ENCODE measurements at regions not wholly inside any gene's neighbourhood (a gene's known extent, or its start where the extent isn't known, plus 50 kb on each side); places are given as distances from the start of the nearest gene placed in this dataset.

- DNase-seq (ENCODE audit: extremely low read depth, low read depth), result no peak
Measured at GRCh38 chr1:34406833-34407539, 230.3 kb downstream of the C1orf94 start.

- no peak for DNase-seq (ENCODE audit: extremely low read depth, low read depth)
Measured at GRCh38 chr1:34408011-34408410, 231.3 kb downstream of the C1orf94 start.

DNA sequence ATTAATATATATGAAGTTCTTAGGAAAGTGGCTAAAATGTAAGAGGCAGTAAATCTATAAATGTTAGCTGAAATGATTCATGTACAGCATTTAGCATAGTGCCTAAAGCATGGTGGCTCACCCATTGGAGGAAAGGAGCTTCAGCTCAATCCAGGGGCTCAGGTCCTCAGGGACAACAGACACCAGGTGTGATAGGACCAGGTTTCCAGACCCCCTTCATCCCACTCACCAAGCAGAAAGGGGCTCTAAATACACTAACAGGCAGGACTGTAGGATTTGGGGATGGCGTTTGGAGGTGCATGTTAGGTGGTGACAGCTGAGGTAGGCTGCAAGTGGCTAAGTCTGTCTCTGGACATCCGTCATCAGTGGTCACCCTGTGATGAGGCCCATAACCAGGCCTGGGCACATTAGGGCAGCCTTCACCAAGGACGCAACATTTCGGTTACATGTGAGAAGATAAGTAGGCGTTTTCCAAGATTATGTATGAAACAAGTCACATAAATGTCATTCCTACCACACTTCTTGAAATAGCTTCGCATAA, 233.1 kb downstream of the C1orf94 start:
- DNase-seq (ENCODE audit: extremely low read depth, low read depth), result no peak

- DNase-seq (ENCODE audit: extremely low read depth, low read depth), result no peak
Measured at GRCh38 chr1:34412598-34413370, 236.1 kb downstream of the C1orf94 start.

- no peak for DNase-seq (ENCODE audit: extremely low read depth, low read depth)
Measured at GRCh38 chr1:34415140-34415539, 238.4 kb downstream of the C1orf94 start.

DNA sequence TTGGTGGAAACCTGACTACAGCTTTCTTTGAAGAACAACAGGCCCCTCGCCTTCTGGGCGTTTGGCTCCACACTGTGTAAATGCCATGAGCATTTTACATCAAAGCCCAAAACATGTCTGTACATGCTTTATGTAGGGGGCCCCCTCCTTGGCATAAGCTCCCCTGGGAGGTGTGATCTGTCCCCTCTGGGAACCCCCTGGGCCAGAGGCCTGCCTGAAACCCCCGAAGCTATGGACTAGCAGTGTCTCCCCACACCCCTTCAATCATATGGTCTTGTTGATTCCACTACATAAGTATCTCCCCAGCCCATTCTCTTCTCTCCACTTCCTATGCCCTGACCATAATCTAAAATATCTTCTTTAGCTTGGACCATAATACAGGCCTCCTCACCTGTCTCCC, 241.5 kb downstream of the C1orf94 start:
- DNase-seq (ENCODE audit: extremely low read depth, low read depth), result no peak

- DNase-seq (ENCODE audit: extremely low read depth, low read depth), result no peak
Measured at GRCh38 chr1:34419663-34420136, 243.0 kb downstream of the C1orf94 start.

DNA sequence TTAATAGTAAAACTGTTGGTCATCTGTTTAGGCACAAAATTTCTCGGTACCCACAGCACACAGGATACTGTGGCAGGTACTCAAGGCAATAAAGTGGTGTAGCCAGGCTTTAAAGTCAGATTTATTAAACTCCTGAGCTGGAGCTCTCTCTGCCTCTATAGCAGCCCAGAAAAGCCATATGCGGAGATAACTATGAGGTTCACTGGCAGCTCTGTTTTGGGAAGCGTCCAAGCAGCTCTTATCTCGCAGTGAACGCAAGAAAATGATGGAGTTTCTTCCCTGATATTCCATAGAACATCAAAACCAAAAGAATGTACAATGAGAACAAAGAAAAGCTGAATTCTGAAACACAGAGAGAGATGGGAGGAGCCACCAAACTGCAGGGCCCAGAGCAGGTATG, 248.3 kb downstream of the C1orf94 start:
- DNase-seq (ENCODE audit: extremely low read depth, low read depth), result no peak

GRCh38 chr1:34425785-34426184, 249.1 kb downstream of the C1orf94 start:
- DNase-seq (ENCODE audit: extremely low read depth, low read depth), result no peak

DNA sequence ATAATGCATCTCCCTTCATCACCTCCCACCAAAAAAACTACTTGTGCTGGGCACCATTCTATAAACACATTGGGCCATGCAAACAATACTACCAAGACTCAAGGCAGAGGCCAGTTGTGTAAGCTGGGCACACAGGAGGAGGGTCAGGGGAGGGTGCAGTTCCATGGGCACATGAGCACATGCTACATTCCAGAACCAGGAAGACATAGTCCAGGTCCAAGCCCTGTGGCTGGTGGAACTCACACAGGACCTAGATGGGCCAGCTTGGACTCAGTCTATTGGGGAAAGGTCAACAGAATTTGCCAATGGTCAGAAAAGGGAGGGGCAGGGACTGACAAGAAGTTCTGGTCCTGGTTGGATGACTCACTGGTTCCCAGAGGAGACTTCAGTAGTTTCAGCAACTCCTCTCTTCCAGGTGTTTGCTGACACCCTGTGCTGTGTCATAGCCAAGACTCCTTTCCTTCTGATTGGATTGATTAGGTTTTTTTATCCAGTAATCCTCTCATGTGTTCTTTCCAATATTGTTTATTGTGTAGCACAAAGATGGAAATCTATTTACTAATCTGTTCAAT, 249.7 kb downstream of the C1orf94 start:
- no peak for DNase-seq (ENCODE audit: extremely low read depth, low read depth)

GRCh38 chr1:34427170-34427569, 250.5 kb downstream of the C1orf94 start:
- DNase-seq (ENCODE audit: extremely low read depth, low read depth), result no peak

DNA sequence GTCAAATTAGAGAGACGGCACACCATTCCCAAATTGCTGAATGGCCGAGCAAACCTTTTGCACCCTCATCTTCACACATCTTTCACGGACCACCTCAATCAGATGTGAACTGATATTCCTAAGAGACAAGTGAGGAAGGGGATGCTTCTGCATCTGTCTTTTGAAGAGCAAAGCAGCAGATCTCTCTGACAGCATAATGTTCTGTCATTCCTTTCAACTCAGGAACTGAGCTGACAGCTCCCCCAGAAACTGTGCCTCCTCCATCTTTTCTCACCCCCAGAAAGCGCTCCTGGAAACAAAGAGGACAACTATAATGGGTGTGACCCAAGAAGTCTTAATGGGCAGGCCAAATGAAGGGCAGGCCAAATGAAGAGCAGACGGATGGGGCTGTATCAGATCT, 256.4 kb downstream of the C1orf94 start:
- no peak for DNase-seq (ENCODE audit: extremely low read depth, low read depth)

DNA sequence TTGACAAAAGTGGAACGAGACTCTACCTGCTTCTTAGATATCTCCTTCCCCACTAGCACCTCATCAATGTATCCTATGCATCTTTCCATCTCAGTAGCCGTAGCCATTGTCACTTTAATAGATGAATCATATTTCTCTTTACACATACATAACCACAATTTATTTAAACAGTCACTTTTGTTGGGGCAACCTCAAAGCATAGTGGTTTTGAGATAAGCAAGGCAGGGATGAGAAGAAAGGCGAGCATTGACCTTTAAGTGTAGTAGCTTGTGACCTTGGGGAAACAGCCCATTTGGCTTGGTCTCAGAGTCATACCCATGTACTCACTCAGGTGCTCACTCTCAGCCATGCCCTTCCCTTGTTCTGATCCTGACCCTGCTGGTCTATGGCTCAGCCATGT, 260.1 kb downstream of the C1orf94 start:
- no peak for DNase-seq (ENCODE audit: extremely low read depth, low read depth)

- no peak for DNase-seq (ENCODE audit: extremely low read depth, low read depth)
Measured at GRCh38 chr1:34441259-34442069, 264.8 kb downstream of the C1orf94 start.

DNA sequence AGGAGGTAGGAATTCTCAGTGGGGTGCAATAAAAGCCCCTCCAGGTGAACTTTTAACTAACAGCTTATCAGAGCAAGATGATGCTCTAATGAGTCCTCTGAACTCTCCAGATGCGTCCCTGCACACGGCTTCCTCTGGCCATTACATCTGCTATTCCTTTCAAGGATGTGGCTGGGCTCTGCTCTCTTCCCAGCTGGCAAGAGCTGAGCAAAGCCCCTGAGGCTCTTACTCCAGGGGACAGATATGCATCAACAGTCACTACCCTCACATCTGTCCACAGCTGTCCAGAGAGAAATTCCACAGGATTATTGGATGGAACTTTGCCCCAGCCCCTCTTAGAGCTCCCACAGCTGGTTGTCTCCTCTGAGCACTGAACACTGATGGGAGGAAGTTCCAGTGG, 267.8 kb downstream of the C1orf94 start:
- no peak for DNase-seq (ENCODE audit: extremely low read depth, low read depth)

- no peak for DNase-seq (ENCODE audit: extremely low read depth, low read depth)
Measured at GRCh38 chr1:34450325-34450724, 273.6 kb downstream of the C1orf94 start.

- DNase-seq (ENCODE audit: extremely low read depth, low read depth), result no peak
Measured at GRCh38 chr1:34452451-34452850, 275.7 kb downstream of the C1orf94 start.

DNA sequence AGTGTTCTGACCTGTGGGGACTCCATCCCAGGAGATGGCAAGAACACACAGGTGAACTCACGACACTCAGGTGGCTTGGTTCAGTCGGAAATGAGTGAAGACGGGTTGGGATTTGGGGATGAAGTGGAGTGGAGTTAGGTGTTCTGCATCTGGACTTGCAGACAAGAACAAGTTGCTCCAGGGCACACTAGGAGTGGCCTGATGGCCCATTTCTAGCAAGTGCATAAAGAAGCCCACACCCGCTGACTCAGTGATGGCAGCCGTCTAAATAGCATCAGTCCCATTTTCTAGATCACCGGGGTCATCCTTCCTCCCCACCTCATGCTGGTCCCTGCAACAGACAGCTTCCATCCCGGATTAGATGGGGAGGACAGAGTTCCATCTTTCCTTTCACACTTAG, 278.4 kb downstream of the C1orf94 start:
- no peak for DNase-seq (ENCODE audit: extremely low read depth, low read depth)

- DNase-seq (ENCODE audit: extremely low read depth, low read depth), result no peak
Measured at GRCh38 chr1:34460193-34460592, 283.5 kb downstream of the C1orf94 start.

DNA sequence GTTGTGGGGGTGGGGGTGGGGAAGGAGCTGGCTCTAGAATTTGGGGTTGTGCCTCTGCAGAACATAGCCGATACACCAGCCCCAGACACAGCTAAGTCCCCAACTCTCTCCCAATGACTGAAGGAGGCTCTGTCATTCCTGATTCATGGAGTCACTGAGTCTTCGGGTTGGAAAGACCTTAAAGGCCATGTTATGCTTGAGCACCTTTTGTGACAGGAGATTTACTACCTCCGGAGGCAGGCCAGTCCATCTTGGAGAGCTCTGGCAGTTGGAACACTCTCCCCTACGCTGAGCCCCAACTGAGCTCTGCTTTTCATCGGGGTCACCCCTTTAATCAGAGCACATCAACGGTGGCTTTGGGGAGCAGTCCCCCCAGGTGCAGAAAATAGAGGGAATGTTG, 284.4 kb upstream of the GJB5 start:
- no peak for DNase-seq (ENCODE audit: extremely low read depth, low read depth)

- DNase-seq (ENCODE audit: extremely low read depth, low read depth), result no peak
Measured at GRCh38 chr1:34474566-34474965, 280.3 kb upstream of the GJB5 start.
